CD4-positive, alpha-beta T cell treated with Interleukin-1 beta for 1 hour (primary cell): ENCODE measurements at regions not wholly inside any gene's neighbourhood (a gene's known extent, or its start where the extent isn't known, plus 50 kb on each side); places are given as distances from the start of the nearest gene placed in this dataset.

Source experiments
- DNase-seq, 2 donors: peaks; one replicate each; pipeline ENCODE4 v3.0.0-alpha.2; 2020 to 2022

DNA sequence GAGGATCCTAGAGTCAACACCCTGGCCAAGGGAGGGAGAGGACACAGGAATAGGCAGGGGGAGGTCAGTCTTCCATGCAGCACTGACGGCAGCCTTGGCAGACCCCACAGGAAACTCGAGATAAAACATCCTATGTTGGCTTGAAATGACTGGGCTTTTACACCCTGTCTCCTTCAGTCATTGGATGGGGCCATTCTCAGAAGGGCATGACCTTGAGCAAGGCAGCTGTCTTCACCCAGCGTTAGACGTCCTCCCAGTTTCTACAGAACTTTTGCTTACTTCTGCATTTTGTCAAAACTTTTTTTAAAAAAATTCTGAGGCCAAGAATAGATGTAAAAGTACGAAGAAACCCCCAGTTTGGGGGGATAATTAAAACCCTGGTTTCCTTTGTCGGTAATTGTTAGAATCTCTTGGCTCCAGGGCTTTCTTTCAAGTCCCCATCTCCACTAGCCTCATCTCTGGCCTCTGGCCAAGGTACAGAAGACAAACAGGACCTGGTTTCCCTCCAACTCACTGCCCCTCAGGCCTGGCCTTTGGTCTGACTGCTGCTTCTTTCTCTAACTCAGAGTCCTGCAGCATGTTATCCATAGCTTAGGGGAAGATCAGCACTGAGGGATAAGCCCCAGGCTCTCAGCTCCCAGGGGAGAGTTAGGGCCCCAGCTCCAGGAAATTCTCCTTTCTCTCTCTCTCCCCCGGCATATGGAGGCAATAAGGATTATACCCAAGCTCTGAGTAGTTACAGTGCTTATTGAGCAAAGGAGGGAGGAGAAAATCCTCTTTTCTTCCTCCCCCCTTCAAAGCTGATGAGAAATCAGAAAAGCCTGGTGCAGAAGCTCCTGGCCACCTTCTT, 51.6 kb upstream of the KCND3 start:
- no peak for DNase-seq

DNA sequence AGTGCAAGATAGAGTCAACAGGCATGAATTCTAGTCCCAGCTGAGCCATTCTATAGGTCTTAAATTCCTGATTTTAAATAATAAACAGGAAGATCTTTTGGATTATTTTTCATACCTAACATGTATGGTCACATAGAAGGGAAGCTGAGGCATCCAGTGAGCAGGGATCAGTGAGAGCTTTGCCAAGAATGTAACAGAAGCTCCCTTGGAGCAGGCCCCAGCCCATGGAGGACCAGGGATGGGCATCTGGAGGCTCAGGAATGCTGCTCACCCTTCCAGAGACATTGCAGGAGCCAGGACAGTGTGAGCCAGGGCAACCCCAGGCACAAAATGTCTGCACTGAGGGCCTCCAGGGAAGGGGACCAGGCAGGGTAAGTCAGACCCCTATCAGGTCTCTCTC, 54.4 kb upstream of the KCND3 start:
- DNase-seq: no peak

- DNase-seq: no peak
These were observed 55.3 kb upstream of the KCND3 start for GRCh38 chr1:112044745-112045144.

DNA sequence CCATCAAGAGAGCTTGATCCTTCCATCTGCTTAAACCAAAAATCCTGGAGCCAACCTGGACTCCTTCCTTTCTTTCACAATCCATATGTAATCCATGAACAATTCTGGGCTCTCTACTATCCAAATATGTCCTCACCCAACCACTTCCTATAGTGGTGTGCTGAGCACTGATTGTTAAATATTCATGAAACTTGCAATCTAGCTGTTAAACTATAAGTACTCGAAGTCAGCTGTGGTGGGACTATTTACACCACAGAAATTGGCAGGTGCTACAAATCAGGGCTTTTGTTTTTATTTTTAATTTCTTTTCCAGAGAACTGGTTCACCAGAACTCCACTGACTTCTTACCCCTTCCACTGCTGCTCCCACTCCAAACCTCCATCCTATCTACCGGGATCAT, 57.2 kb upstream of the KCND3 start:
- DNase-seq: no peak

GRCh38 chr1:112048421-112048820, 59.0 kb upstream of the KCND3 start:
- no peak for DNase-seq

DNA sequence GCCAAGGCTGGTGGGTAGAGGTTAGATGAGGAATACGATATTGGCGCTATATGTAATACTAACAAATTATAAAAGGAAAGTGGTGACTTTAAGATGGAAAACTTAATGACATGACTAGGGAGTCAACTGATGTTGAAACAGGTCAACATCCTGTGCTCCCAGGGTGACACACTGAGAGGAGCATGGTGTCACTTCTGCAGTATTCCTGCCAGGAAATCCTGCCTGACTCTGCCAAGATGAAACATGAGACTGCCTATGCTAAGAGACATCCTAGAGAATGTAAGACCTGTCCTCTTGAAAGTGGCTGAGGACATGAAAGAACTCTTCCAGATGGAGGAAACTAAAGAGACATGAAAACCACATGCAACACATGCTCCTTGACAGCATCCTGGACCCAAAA, 65.0 kb upstream of the KCND3 start:
- DNase-seq: no peak

GRCh38 chr1:112056354-112056753, 66.9 kb upstream of the KCND3 start:
- DNase-seq: no peak

- DNase-seq: no peak
These were observed 68.3 kb upstream of the KCND3 start for GRCh38 chr1:112057736-112058135.

DNA sequence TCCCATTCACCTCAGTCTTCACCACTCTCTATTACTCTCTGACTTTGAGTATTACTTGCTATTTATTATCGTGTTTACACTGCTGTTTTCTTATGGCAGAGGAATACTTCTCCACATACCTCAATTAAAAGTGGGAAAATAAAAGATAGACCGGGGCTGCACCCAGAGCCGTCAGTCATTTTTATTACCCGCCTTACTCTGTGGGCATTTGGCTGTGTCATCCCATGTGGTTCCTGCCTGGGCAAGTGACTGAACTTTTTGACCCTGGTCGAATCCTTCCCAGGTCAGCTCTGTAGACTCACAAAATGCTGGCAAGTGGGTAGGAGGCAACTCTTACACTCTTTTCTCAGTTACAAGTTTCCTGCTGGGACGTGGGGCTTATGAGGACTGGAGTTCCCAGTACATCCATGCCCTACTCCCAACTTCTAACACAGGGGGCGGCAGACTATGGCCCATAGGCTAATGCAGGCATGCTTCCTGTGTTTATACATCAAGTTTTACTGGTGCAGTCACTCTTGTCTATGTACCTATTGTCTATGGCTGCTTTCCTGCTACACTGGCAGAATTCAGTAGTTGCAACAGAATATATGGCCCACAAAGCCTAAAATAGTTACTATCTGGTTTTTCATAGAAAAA, 69.5 kb upstream of the KCND3 start:
- no peak for DNase-seq

GRCh38 chr1:112059679-112060078, 70.2 kb upstream of the KCND3 start:
- no peak for DNase-seq

DNA sequence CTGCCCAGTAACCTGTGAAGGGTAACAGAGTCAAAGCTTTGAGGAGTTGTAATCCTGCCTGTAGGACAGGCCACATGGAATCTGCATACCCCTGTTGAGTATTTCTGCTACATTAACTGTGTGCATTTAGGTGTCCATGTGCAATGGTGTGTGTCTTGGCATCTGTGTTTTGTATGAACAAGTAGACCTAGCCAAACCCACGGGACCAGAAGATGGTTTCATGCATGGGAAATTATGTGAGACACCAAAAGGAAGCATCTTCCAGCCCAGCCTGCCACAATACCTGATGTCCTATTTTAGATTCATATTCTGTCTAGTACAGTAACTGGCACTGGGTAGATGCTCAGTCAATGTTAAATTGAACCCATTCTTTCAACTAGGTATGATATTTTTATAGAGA, 70.8 kb upstream of the KCND3 start:
- no peak for DNase-seq

- DNase-seq: no peak
These were observed 71.6 kb upstream of the KCND3 start for GRCh38 chr1:112061056-112061455.

DNA sequence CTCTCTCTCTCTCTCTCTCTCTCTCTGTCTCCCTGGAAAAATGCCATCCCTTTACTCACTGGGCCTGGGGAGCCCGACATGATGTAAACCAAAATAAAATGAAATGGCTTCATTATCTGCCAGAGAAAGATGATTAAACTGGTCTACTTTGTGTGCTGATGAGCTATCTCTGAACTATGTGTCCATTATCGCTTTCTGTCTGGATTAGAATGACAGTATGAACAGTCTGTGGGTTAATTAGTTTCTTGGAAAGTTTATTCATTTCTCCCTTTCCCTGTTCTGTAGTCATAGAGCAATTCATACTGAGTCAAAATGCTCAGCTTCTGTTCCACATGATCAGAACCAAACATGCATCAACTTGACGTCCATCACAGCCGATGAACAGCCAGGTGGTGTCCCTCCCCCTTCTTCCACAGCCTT, 72.4 kb upstream of the KCND3 start:
- DNase-seq: no peak

DNA sequence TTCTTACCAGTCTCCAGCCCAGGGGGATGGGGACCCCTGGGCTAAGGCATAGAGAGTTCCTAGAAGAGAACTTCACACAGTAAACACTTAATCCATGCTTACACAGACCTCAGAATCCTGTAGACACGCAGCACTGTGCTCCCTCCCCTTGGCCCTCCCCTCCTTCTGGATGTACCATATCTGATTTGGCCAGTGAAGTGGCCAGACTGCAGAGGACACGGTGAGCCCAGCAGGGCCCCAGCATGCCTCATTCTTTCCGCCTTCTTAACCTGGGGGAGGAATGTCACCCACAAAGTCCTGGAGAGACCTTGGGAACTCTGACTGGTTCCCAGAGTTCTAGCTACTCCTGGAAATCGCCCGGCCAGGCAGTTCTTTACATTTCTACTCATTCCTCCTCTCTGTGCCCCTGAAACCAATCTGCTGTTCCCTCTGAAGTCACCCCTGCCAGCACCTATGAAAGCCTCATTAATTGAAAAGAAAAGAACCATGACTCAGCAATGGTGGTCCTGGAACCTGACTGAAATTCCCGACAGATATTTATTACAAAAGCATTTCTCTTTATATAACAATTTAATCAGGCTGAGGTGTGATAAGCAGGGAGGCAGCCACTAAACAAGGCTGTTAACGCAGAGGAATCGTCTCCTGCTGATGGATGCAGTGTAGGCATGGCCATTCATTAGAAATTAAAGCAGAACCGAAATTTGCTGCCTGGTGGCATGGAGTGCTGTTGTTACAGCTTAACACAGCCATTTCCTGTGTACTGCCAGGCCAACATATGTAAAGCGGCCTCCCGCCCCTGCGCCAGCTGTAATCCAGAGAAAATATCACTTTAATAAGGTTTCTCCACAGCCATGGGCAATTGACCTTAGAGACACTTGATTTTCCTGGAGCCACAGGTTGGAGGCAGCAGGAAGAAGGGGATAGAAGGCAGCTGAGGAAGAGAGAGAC, 74.6 kb upstream of the KCND3 start:
- no peak for DNase-seq

GRCh38 chr1:112067989-112068388, 78.5 kb upstream of the KCND3 start:
- DNase-seq: no peak

DNA sequence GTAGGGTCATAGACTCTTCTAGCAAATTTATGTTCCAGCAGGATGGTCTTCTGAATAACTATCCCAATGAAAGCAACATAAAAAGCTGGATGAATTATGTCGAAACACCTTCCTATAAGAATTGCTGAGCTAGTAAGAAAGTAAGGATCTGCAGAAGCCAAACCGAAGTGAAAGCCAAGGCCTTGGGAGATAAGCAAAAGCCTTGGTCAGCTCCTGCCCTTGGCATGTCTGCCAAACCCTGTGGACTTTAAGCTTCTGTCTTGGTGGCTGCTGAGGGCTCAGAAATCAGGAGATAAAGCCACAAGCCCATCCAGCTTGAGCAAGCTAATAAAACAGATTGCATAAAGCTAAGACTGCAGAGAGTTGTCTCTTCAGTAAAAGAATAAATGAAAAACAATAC, 81.2 kb upstream of the KCND3 start:
- no peak for DNase-seq

DNA sequence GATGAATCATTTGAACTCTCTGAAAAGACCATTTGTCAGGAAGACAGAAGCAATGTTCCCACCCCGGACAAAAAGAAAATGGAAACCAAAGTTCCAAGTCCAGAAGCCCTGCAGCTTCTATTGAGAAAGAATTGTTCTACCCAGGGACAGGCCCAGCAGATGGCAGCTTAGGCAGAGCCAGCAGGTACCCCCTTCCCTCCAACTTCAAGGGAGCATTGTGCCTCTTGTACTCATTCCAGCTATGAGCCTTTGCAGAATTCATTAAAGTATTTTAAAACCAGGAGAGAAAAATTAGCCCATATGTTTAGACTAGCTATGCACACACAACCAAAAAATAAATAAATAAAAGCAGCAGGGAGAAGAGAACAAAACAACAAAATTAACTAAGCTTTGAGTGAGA, 85.2 kb upstream of the KCND3 start:
- DNase-seq: no peak

DNA sequence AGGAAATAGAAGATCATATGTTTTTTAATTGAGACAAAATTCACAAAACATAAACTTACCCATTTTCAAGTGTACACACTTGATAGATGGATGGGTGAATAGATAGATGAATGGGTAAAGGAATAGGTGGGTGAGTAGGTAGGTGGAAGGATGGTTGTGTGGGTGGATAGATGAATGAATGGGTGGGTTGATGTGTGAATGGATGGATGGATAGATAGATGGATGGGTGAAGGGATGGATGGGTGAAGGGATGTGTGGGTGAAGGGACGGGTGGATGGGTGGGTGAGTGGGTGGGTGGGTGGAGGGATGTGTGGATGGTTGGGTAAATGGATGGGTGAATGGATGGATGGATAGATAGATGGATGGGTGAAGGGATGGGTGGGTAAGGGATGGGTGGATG, 86.1 kb upstream of the KCND3 start:
- no peak for DNase-seq

DNA sequence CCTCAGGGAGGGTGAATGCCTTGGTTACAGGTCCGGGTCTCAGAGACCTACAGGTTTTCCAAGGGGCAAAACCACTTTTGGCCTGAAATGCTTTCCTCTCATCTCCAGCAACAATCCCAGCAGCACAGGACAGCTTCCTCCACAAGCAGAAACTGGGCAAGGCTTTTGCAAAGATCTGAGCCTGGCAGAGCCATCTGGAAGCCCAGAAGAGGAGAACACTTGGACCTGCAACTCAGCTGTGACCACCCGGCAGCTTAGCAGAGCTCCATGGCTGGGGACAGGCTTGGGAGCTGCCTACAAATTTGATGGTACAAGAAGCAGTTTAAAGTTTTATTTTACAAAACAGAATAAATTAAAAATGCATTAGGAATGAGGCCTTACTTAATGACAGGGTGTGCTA, 90.0 kb upstream of the KCND3 start:
- DNase-seq: no peak

GRCh38 chr1:112083487-112083886, 94.0 kb upstream of the KCND3 start:
- DNase-seq: no peak

DNA sequence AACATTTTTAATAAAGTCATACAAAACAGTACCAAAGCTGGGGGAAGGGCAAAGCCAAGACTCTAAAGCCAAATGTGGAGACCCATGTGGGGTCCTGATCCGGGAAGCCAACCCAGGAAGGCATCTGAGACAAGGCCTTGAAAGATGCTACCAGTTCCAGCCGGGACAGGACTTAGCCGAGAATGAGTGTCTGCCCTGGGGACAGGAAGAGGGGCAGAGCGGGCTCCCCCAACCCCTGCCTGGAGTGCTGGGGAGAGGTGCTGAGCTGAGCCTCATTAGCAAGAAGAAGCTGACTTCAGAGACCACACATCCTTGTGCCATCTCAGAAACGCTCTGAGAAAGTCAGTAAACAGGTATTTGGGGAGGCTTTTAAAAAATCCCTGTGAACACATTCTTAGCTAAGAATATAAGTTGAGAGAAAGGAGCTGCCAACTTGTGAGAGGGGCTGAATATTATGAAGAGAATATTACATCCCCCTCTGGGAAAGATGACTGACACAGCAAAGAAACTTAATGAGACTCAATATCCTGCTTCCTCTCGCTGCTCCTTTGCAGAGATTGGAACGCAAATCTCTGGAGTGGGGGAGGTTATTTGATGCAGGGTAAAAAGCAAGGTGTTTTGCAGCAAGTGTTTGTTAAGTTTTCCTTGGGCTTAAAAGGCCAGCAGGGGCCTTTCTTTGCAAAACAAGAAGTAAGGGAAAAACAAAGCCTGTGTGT, 103.3 kb upstream of the KCND3 start:
- DNase-seq: no peak

DNA sequence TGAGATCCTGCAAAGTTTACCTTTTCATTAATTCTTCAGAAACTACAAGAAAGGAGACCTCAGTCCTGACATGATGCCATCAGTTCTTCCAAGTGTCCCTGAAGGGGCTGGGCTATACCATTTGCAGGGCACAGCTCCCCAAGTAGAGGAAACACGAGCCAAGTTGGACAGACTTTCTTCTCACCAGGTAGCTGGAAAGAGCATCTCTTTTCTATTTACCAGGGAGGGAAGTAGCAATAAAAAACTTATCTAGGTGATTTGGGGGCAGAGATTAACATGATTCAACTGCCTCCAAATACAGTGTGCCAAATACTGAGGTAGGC, 103.9 kb upstream of the KCND3 start:
- no peak for DNase-seq

DNA sequence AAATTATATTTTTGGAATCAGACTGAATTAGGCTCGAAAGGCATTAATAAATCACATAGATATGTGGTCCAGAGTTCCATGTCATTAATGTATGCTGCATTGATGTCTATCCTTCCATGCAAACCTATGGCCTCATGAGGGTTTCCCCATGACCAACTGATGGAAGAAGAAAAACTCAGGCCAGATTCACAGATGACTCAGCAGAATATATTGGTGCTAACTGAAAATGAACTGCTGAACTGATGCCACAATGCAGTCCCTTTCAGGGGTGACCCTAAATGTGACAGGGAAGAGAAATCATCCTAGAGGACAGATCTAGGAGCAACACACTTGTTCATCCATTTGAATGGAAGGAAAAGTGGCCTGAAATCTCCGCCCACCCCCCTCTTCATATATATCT, 110.5 kb upstream of the KCND3 start:
- no peak for DNase-seq
